Ascending aorta (tissue), 2 donors: ENCODE measurements at regions not wholly inside any gene's neighbourhood (a gene's known extent, or its start where the extent isn't known, plus 50 kb on each side); places are given as distances from the start of the nearest gene placed in this dataset.
"Not testable (repeated sequence)": the region's sequence is repeated elsewhere in the genome, so short reads cannot be mapped to it uniquely, and the experiment has no call there.

Experiments
- DNase-seq, 2 donors: peaks; one replicate each; pipeline ENCODE4 v3.0.0-alpha.2; 2019; ENCODE audit warnings: low spot score in 2 of 2
- H3K27ac ChIP-seq, 2 donors: fragments of 200-600 bp; sonication (generic); one replicate each; pipeline ENCODE4 v1.5.1; 2016 to 2017; ENCODE audit warnings: mild to moderate bottlenecking in 1 of 2
- H3K27me3 ChIP-seq: fragments of 200-600 bp; sonication (generic); one replicate; pipeline ENCODE4 v1.5.1; 2017
- H3K36me3 ChIP-seq, 2 donors: fragments of 200-600 bp; sonication (generic); one replicate each; pipeline ENCODE4 v1.5.1; 2016
- H3K4me1 ChIP-seq, 2 donors: fragments of 200-600 bp; sonication (generic); one replicate each; pipeline ENCODE4 v1.5.1; 2016 to 2017; ENCODE audit warnings: mild to moderate bottlenecking in 1 of 2
- H3K4me3 ChIP-seq, 2 donors: fragments of 200-600 bp; sonication (generic); one replicate each; pipeline ENCODE4 v1.5.1; 2016 to 2017; ENCODE audit warnings: mild to moderate bottlenecking in 1 of 2
- H3K9me3 ChIP-seq, 2 donors: fragments of 200-600 bp; sonication (generic); one replicate each; pipeline ENCODE4 v1.5.1; 2016
- intact Hi-C: fragments of 100-400 bp; cut with DNase I; formaldehyde crosslinking; loops from one replicate; pipeline ENCODE4 v1.15.1; 2023
- TF ChIP-seq, protein P1 (sequence below), 3 experiments: fragments of 200-600 bp in 2 of 3; fragments of 450-650 bp in 1 of 3; sonication (generic) in 2 of 3; IDR thresholded peaks; one replicate each; pipeline ENCODE4 v1.5.1; 2016 to 2019; ENCODE audit warnings: antibody characterized with exemption in 3 of 3, mild to moderate bottlenecking in 1 of 3, moderate library complexity in 1 of 3

DNA sequence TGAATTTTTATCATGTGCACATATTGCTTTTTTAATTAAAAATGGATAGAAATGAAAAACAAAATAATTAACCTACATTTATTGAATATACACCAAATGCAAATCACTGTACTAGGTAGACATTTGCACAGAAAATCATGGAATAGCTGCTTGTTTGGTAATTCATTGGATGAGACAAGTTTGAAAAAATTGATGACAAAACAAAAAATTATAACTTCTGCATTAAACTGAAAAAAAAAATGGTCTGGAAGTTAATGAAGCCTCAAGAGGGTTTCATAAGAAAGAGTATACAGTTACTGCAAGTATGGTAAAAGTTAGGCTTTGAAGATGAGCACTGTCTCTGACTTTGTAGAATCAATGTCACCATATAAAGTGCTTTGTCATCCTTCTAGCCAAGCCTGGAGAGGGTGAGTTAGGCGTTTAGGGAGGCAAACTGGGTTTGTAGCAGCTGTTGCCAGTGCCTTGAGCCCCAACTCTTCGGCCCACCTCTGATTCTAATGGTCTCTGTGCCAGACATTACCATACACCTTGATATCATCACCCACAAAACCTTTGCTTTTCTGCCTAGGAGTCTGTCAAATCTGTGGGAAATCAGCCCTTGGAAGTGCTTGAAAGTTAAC, 291.1 kb upstream of the CLEC14A start:
- TF ChIP-seq, protein P1, sequence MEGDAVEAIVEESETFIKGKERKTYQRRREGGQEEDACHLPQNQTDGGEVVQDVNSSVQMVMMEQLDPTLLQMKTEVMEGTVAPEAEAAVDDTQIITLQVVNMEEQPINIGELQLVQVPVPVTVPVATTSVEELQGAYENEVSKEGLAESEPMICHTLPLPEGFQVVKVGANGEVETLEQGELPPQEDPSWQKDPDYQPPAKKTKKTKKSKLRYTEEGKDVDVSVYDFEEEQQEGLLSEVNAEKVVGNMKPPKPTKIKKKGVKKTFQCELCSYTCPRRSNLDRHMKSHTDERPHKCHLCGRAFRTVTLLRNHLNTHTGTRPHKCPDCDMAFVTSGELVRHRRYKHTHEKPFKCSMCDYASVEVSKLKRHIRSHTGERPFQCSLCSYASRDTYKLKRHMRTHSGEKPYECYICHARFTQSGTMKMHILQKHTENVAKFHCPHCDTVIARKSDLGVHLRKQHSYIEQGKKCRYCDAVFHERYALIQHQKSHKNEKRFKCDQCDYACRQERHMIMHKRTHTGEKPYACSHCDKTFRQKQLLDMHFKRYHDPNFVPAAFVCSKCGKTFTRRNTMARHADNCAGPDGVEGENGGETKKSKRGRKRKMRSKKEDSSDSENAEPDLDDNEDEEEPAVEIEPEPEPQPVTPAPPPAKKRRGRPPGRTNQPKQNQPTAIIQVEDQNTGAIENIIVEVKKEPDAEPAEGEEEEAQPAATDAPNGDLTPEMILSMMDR (IDR thresholded peaks at IDR 0.05), result no peak
- DNase-seq, result no peak
- Histone ChIP-seq H3K4me3 (no peak overlapping the region), H3K27me3 (no peaks in the 10 kb centered on the region), H3K9me3 (no peaks in the 10 kb centered on the region), H3K36me3 (no peaks in the 10 kb centered on the region), H3K4me1 (no peaks in the 10 kb centered on the region), H3K27ac (no peak overlapping the region)
- intact Hi-C loops, result no loop called here

DNA sequence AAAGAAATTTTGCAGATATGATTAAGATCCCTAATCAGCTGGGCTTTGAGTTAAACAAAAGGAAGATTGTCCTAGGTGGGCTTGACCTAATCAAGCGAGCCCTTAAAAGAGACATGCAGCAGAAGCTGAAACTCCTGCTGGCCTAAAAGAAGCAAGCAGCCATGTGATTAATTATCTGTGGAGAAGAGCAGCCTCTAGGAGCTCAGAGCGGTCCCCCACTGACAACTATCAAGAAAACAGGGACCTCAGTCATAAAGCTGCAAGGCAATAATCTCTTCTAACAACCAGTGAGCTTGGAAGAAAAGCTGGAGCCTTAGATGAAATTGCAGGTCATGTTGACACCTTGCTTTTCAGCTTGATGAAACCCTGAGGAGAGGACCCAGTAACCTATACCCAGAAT, 288.9 kb upstream of the CLEC14A start:
- intact Hi-C loops, result no loop called here
- no peak overlapping the region for H3K27ac ChIP-seq

DNA sequence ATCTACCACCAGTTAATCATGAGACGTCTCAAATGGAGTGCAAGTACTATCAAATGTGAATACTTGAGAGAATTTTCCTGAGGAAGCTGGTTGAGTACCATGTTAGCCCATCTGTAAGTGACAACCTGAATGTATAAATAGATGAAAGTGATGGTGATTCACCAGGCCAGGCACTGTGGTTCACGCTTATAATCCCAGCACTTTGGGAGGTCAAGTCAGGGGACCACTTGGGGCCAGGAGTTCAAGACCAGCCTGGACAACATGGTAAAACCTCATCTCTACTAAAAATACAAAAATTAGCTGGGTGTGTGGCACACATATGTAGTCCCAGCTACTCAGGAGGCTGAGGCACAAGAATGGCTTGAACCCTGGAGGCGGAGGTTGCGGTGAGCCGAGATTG, 288.0 kb upstream of the CLEC14A start:
- intact Hi-C loops, H3K27ac ChIP-seq, H3K9me3 ChIP-seq, H3K36me3 ChIP-seq, H3K4me3 ChIP-seq, DNase-seq, H3K27me3 ChIP-seq, H3K4me1 ChIP-seq: not testable (repeated sequence)

More for the DNA sequence above, 288.9 kb upstream of the CLEC14A start:
- TF ChIP-seq, protein P1 (IDR thresholded peaks at IDR 0.05), result no peak
- no peak for DNase-seq
- Histone ChIP-seq H3K36me3 (no peaks in the 10 kb centered on the region), H3K4me1 (no peaks in the 10 kb centered on the region), H3K4me3 (no peak overlapping the region), H3K27me3 (no peaks in the 10 kb centered on the region), H3K9me3 (no peaks in the 10 kb centered on the region)

DNA sequence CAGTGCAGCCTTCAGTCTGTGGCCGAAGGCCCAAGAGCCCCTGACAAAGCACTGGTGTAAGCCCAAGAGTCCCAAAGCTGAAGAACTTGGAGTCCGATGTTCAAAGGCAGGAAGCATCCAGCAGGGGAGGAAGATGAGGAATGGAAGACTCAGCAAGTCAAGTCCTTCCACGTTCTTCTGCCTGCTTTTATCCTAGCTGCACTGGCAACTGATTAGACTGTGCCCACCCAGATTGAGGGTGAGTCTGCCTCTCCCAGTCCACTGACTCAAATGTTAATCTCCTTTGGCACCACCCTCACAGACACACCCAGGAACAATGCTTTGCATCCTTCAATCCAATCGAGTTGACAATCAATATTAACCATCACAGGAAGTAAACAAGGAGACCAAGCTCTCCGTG, 282.2 kb upstream of the CLEC14A start:
- H3K9me3 ChIP-seq, H3K4me3 ChIP-seq, H3K36me3 ChIP-seq, DNase-seq, H3K27me3 ChIP-seq, H3K4me1 ChIP-seq, H3K27ac ChIP-seq, intact Hi-C loops: not testable (repeated sequence)

DNA sequence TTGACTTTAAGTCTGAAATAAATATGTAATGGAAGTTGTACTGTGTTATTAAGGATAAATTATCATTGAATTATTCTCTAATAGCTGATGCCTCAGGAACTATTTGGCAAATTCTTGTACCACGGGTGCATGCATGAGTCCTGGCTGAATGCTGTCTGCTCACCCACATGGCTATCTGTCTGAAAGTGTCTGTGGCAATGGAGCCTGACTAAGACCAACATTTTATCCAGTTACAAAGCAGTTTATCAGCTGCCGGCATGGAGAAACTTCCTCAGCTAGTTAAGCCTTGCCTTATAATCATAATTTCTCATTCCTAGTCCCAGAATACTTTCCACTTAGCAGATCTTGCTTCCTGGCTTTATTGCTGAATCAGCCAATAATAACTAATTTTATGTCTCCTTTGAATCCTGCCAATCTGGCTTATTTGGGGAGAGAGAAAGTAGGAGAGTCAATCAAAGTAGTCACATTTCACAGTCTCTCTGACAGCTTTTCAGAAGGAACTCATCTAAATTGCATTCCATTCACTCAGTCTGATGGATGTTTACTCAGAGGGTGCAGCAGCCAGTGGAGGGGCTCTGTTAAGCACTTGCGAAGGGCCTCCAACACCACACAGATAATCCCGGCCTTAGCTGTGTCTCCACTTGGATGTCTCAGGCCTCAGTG, 280.6 kb upstream of the CLEC14A start:
- Histone ChIP-seq H3K4me3 (no peak overlapping the region), H3K27ac (no peak overlapping the region), H3K27me3 (no peaks in the 10 kb centered on the region), H3K4me1 (no peaks in the 10 kb centered on the region), H3K9me3 (no peaks in the 10 kb centered on the region), H3K36me3 (no peaks in the 10 kb centered on the region)
- intact Hi-C loops, result no loop called here
- TF ChIP-seq, protein P1 (IDR thresholded peaks at IDR 0.05), result no peak
- DNase-seq, result no peak

DNA sequence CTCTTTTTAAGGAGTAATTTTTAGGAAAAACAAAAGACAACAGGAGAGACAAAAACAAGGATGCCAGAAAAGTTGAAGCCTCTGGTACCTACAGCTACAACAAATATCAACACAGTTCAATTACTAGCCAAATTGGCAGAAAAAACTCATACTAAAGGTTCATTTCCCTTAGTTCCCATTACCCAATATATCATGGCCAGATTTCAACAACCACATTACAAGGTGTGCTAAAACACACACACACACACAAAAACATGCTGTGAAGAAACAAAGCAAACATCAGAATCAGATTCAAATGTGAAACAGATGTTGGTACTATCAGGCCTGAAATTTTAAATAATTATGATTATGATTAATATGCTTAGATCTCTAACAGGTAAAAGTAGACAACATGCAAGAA, 272.7 kb upstream of the CLEC14A start:
- no peak for DNase-seq
- Histone ChIP-seq H3K9me3 (no peaks in the 10 kb centered on the region), H3K4me3 (no peak overlapping the region), H3K4me1 (no peaks in the 10 kb centered on the region), H3K36me3 (no peaks in the 10 kb centered on the region), H3K27ac (no peak overlapping the region), H3K27me3 (no peaks in the 10 kb centered on the region)
- TF ChIP-seq, protein P1 (IDR thresholded peaks at IDR 0.05), result no peak
- intact Hi-C loops, result no loop called here
